CD4-positive, alpha-beta T cell treated with Interleukin-10 for 1 hour (primary cell): ENCODE measurements at regions not wholly inside any gene's neighbourhood (a gene's known extent, or its start where the extent isn't known, plus 50 kb on each side); places are given as distances from the start of the nearest gene placed in this dataset.

Source experiments
- DNase-seq: peaks from one replicate; pipeline ENCODE4 v3.0.0-alpha.2; 2020

- no peak for DNase-seq
Measured at GRCh38 chr10:91150631-91151030, 69.8 kb upstream of the PCGF5 start.

DNA sequence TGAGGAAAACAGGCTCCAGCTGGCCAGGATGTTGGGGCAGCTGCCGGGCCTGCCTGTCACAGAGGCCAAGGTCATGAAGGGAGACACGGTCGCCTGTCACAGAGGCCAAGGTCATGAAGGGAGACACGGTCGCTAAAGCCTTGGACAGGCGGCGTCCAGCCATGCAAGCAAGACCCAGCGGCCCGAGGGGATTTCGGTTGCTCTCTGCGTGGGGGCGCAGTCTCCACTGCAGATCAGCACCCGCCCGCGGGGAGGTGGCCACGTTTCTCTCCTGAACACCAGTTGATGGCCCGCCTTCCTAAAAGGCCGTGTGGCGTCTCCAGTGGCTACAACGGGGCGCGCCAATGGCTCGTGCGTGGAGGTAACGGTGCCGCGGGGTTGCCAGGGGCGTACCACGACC, 67.0 kb upstream of the PCGF5 start:
- DNase-seq, result no peak

- DNase-seq, result no peak
Measured at GRCh38 chr10:91154842-91155241, 65.6 kb upstream of the PCGF5 start.

- no peak for DNase-seq
Measured at GRCh38 chr10:91156196-91156595, 64.3 kb upstream of the PCGF5 start.

GRCh38 chr10:91159254-91159783, 61.1 kb upstream of the PCGF5 start:
- DNase-seq, result no peak

DNA sequence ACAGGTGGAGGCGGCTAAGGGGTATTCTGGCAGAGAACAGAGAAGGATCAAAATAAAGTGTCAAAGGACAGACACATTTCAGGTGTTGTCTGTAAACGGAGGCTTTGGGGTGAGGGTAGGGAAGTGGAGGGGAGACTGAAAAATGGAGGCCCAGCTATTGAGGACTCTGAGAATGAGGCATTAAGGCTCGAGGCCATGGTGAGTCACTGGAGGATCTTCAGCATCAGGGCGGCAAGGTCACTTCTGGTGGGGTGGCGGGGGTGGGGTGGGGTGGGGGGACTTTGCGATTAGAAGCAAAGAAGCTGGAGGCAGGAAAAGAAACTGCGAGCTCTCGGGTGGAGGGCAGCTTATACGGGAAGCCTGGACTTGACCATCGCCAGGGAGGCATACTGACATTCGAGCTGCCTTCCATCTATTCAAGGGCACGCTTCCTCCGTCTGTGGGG, 58.4 kb upstream of the PCGF5 start:
- peak; percentile 26 for DNase-seq

- DNase-seq, result peak; percentile 87
Measured at GRCh38 chr10:91162495-91163268, 57.8 kb upstream of the PCGF5 start.

- peak; percentile 88 for DNase-seq
Measured at GRCh38 chr10:91163269-91163868, 57.1 kb upstream of the PCGF5 start.

- peak; percentile 73 for DNase-seq
Measured at GRCh38 chr10:91163869-91164474, 56.5 kb upstream of the PCGF5 start.

GRCh38 chr10:91164520-91165065, 55.9 kb upstream of the PCGF5 start:
- DNase-seq, result peak; percentile 7

DNA sequence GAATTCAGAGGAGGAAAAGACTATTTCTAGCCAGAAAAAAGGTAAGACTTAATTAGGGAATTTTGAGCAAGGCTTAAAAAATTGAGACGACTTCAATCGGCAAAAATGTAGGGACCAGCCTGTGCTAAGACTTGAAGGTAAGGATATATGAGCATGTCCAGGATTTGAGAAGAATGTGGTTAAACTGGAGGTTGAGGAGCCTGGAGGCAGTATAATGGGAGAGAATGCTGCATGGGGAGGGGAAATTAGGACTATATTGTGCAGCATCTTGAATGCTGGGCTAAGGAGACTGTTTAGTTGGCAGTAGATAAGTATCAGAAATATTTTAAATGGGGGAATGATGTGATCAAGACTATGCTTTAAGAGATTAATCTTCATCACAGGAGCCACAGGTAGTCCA, 53.1 kb upstream of the PCGF5 start:
- no peak for DNase-seq

- DNase-seq, result no peak
Measured at GRCh38 chr10:91170418-91170817, 50.0 kb upstream of the PCGF5 start.
